HG02798 (cell line): ENCODE measurements at regions not wholly inside any gene's neighbourhood (a gene's known extent, or its start where the extent isn't known, plus 50 kb on each side); places are given as distances from the start of the nearest gene placed in this dataset.

Experiments used
- ATAC-seq: cut with Tn5 transposase; IDR thresholded peaks from one replicate; pipeline ENCODE4 v1.9.1; 2021; ENCODE audit warnings: mild to moderate bottlenecking; ENCODE audit not compliant: unreplicated experiment, poor library complexity

GRCh38 chr21:35210093-35210492 is 161.0 kb upstream of the RUNX1 start:
- no peak for ATAC-seq

GRCh38 chr21:35208810-35209517 is 159.9 kb upstream of the RUNX1 start:
- no peak for ATAC-seq

- no peak for ATAC-seq
These were observed 159.0 kb upstream of the RUNX1 start for GRCh38 chr21:35208104-35208503.

- no peak for ATAC-seq
These were observed 158.2 kb upstream of the RUNX1 start for GRCh38 chr21:35207322-35207721.

GRCh38 chr21:35206141-35207125 is 157.3 kb upstream of the RUNX1 start:
- no peak for ATAC-seq

- no peak for ATAC-seq
These were observed 155.9 kb upstream of the RUNX1 start for GRCh38 chr21:35204850-35205541.

GRCh38 chr21:35204125-35204524 is 155.0 kb upstream of the RUNX1 start:
- no peak for ATAC-seq

- no peak for ATAC-seq
These were observed 154.2 kb upstream of the RUNX1 start for GRCh38 chr21:35203093-35203977.

- ATAC-seq, result no peak
These were observed 153.3 kb upstream of the RUNX1 start for GRCh38 chr21:35202431-35202830.

GRCh38 chr21:35201799-35202198 is 152.7 kb upstream of the RUNX1 start:
- no peak for ATAC-seq

GRCh38 chr21:35201288-35201687 is 152.2 kb upstream of the RUNX1 start:
- no peak for ATAC-seq

GRCh38 chr21:35199733-35200015 is 150.6 kb upstream of the RUNX1 start:
- ATAC-seq, result no peak

- ATAC-seq, result no peak
These were observed 150.1 kb upstream of the RUNX1 start for GRCh38 chr21:35198982-35199732.

- ATAC-seq, result no peak
These were observed 149.5 kb upstream of the RUNX1 start for GRCh38 chr21:35198565-35198964.

- no peak for ATAC-seq
These were observed 148.9 kb upstream of the RUNX1 start for GRCh38 chr21:35197992-35198431.

- ATAC-seq, result no peak
These were observed 148.1 kb upstream of the RUNX1 start for GRCh38 chr21:35197191-35197590.

- ATAC-seq, result no peak
These were observed 147.0 kb upstream of the RUNX1 start for GRCh38 chr21:35196128-35196527.

- no peak for ATAC-seq
These were observed 146.1 kb upstream of the RUNX1 start for GRCh38 chr21:35195232-35195631.

GRCh38 chr21:35191754-35192153 is 142.7 kb upstream of the RUNX1 start:
- no peak for ATAC-seq
